Fibroblast of pulmonary artery (primary cell): ENCODE measurements at regions not wholly inside any gene's neighbourhood (a gene's known extent, or its start where the extent isn't known, plus 50 kb on each side); places are given as distances from the start of the nearest gene placed in this dataset.
"Not testable (repeated sequence)": the region's sequence is repeated elsewhere in the genome, so short reads cannot be mapped to it uniquely, and the experiment has no call there.

Experiments
- DNase-seq: peaks from one replicate; pipeline ENCODE4 v3.0.0-alpha.2; 2010; ENCODE audit warnings: low read depth
- H3K4me3 ChIP-seq: replicated peaks from 2 replicates; pipeline ENCODE4 v1.5.1; 2011; ENCODE audit warnings: low read depth, mild to moderate bottlenecking, control low read depth, low read length, moderate library complexity
- CTCF ChIP-seq: IDR thresholded peaks from 2 replicates; pipeline ENCODE4 v1.5.1; 2011; ENCODE audit warnings: mild to moderate bottlenecking, control low read depth, low read length, inconsistent platforms; ENCODE audit errors: missing control alignments

GRCh38 chr9:85444243-85444642 lies 297.5 kb downstream of the AGTPBP1 start:
- DNase-seq = no peak
- no peak overlapping the region for H3K4me3 ChIP-seq
- TF ChIP-seq CTCF = no peak

- no peak for TF ChIP-seq CTCF
- no peak for DNase-seq
- no peak overlapping the region for H3K4me3 ChIP-seq
Observed at GRCh38 chr9:85443190-85443598, 298.6 kb downstream of the AGTPBP1 start.

- DNase-seq = no peak
- H3K4me3 ChIP-seq = no peak overlapping the region
- no peak for TF ChIP-seq CTCF
Observed at GRCh38 chr9:85439791-85440190, 302.0 kb downstream of the AGTPBP1 start.

GRCh38 chr9:85433956-85434355 lies 307.8 kb downstream of the AGTPBP1 start:
- H3K4me3 ChIP-seq, DNase-seq: not testable (repeated sequence)

GRCh38 chr9:85433551-85433950 lies 308.2 kb downstream of the AGTPBP1 start:
- not testable (repeated sequence) for H3K4me3 ChIP-seq, DNase-seq

- TF ChIP-seq CTCF = no peak
- no peak for DNase-seq
- no peak overlapping the region for H3K4me3 ChIP-seq
Observed at GRCh38 chr9:85433046-85433445, 308.7 kb downstream of the AGTPBP1 start.

- DNase-seq = no peak
- H3K4me3 ChIP-seq = no peak overlapping the region
- TF ChIP-seq CTCF = no peak
Observed at GRCh38 chr9:85432599-85432998, 309.2 kb downstream of the AGTPBP1 start.

- H3K4me3 ChIP-seq = no peak overlapping the region
- TF ChIP-seq CTCF = no peak
- DNase-seq = no peak
Observed at GRCh38 chr9:85431339-85432102, 310.2 kb downstream of the AGTPBP1 start.
